ENCODE measurements at regions not wholly inside any gene's neighbourhood (a gene's known extent, or its start where the extent isn't known, plus 50 kb on each side); places are given as distances from the start of the nearest gene placed in this dataset.
"Not testable (repeated sequence)": the region's sequence is repeated elsewhere in the genome, so short reads cannot be mapped to it uniquely, and the experiment has no call there.

DNA sequence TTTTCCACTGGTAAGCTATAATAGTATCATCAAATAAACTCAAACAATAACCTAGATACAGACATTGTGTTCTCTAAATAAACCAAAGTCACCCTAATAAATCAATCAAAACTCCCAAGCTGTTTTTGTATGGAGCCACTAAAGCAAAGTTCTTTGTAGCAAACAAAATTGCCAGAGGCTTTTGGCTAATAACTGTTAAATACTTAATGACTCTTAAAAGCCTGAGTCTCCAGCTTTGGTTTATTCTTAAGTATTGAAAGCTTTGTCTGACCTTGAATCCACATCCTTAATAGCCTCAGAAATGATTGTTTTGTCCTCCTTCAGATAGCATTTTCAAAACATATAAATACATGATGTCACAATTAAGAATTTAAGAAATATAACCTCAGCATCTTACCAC is 725.3 kb downstream of the SI start:
- H3K4me3 ChIP-seq (ENCODE audit: control insufficient read depth in 1 of 2, extremely low read depth in 1 of 2, low read length in 1 of 2), result no peak overlapping the region
- H3K27ac Mint-ChIP-seq, result no peak overlapping the region
- H3K4me1 Mint-ChIP-seq, result no peaks in the 10 kb centered on the region
- H3K27me3 ChIP-seq (replicated peaks in 1 of 2; ENCODE audit: control insufficient read depth in 2 of 2, extremely low read depth in 1 of 2, insufficient read depth in 2 of 2, low read length in 1 of 2), result no peaks in the 10 kb centered on the region
- ChIA-PET CTCF (no interaction called here), POLR2A (no interaction called here)
- no peak for ATAC-seq (replicated peaks in 1 of 4)
- H3K9me3 Mint-ChIP-seq, result peaks cover 4 to 10% (median 6%) of the 10 kb centered on the region in 3 donors
- no peaks in the 10 kb centered on the region for H3K36me3 Mint-ChIP-seq
- H3K27me3 Mint-ChIP-seq, result no peaks in the 10 kb centered on the region
- H3K4me3 Mint-ChIP-seq, result no peak overlapping the region
- no peaks in the 10 kb centered on the region for H3K9me3 ChIP-seq
- no peak overlapping the region for H3K27ac ChIP-seq (ENCODE audit: low read length)
- H3K4me1 ChIP-seq (ENCODE audit: control insufficient read depth in 1 of 2, extremely low read depth in 1 of 2, insufficient read depth in 2 of 2, low read length in 2 of 2), result no peaks in the 10 kb centered on the region
- no peaks in the 10 kb centered on the region for H3K36me3 ChIP-seq (ENCODE audit: control insufficient read depth in 2 of 2, extremely low read depth in 1 of 2, insufficient read depth in 1 of 2, low read length in 1 of 2)
- no peak for DNase-seq

DNA sequence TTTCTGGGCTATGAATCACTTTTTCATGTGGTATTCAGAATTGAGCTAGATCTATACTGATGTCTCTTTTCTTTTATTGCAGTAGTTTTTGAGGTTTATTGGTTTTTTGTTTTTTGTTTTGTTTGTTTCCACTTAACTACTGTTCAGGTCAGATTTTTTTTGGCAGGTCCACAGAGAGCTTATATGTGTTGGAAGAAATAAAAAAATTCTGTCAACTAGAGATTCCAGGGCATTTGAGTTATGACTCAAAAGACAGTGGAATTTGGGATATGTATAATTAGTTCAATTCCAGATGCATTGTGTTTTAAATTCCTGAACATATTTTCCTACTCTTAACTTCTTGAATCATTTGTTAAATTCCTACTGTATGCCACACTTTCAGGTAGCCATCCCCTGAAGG is 727.2 kb downstream of the SI start:
- peaks cover 7 to 15% (median 10%) of the 10 kb centered on the region in 3 donors for H3K9me3 Mint-ChIP-seq
- DNase-seq, result no peak
- no peak overlapping the region for H3K4me3 ChIP-seq (ENCODE audit: control insufficient read depth in 1 of 2, extremely low read depth in 1 of 2, low read length in 1 of 2)
- no peaks in the 10 kb centered on the region for H3K4me1 Mint-ChIP-seq
- ChIA-PET CTCF (no interaction called here), POLR2A (no interaction called here)
- no peaks in the 10 kb centered on the region for H3K36me3 Mint-ChIP-seq
- no peaks in the 10 kb centered on the region for H3K27me3 ChIP-seq (replicated peaks in 1 of 2; ENCODE audit: control insufficient read depth in 2 of 2, extremely low read depth in 1 of 2, insufficient read depth in 2 of 2, low read length in 1 of 2)
- no peak overlapping the region for H3K4me3 Mint-ChIP-seq
- no peaks in the 10 kb centered on the region for H3K36me3 ChIP-seq (ENCODE audit: control insufficient read depth in 2 of 2, extremely low read depth in 1 of 2, insufficient read depth in 1 of 2, low read length in 1 of 2)
- H3K27ac ChIP-seq (ENCODE audit: low read length), result no peak overlapping the region
- no peak for ATAC-seq (replicated peaks in 1 of 4)
- no peaks in the 10 kb centered on the region for H3K27me3 Mint-ChIP-seq
- H3K9me3 ChIP-seq, result no peaks in the 10 kb centered on the region
- no peak overlapping the region for H3K27ac Mint-ChIP-seq
- no peaks in the 10 kb centered on the region for H3K4me1 ChIP-seq (ENCODE audit: control insufficient read depth in 1 of 2, extremely low read depth in 1 of 2, insufficient read depth in 2 of 2, low read length in 2 of 2)

DNA sequence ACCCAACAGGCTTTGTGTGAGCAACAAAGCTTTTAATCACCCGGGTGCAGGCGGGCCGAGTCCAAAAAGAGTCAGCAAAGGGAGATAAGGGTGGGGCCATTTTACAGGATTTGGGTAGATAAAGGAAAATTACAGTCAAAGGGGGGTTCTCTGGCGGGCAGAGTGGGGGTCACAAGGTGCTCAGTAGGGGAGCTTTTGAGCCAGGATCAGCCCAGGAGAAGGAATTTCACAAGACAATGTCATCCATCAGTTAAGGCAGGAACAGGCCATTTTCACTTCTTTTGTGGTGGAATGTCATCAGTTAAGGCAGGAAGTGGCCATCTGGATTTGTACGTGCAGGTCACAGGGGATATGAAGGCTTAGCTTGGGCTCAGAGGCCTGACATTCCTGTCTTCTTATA is 736.1 kb downstream of the SI start:
- POLR2A ChIA-PET; H3K4me1 ChIP-seq (ENCODE audit: control insufficient read depth in 1 of 2, extremely low read depth in 1 of 2, insufficient read depth in 2 of 2, low read length in 2 of 2); H3K4me3 Mint-ChIP-seq; H3K36me3 ChIP-seq (ENCODE audit: control insufficient read depth in 2 of 2, extremely low read depth in 1 of 2, insufficient read depth in 1 of 2, low read length in 1 of 2); H3K27ac Mint-ChIP-seq; ATAC-seq (replicated peaks in 1 of 4); H3K4me3 ChIP-seq (ENCODE audit: control insufficient read depth in 1 of 2, extremely low read depth in 1 of 2, low read length in 1 of 2); H3K36me3 Mint-ChIP-seq; H3K27me3 Mint-ChIP-seq; DNase-seq; H3K27ac ChIP-seq (ENCODE audit: low read length); CTCF ChIA-PET; H3K27me3 ChIP-seq (replicated peaks in 1 of 2; ENCODE audit: control insufficient read depth in 2 of 2, extremely low read depth in 1 of 2, insufficient read depth in 2 of 2, low read length in 1 of 2); H3K9me3 ChIP-seq; H3K4me1 Mint-ChIP-seq: not testable (repeated sequence)
- no CpG with 5 or more reads among the region's 5 CpGs for WGBS (ENCODE audit: insufficient coverage)
- H3K9me3 Mint-ChIP-seq, result peaks cover 11 to 17% (median 15%) of the 10 kb centered on the region in 3 donors

DNA sequence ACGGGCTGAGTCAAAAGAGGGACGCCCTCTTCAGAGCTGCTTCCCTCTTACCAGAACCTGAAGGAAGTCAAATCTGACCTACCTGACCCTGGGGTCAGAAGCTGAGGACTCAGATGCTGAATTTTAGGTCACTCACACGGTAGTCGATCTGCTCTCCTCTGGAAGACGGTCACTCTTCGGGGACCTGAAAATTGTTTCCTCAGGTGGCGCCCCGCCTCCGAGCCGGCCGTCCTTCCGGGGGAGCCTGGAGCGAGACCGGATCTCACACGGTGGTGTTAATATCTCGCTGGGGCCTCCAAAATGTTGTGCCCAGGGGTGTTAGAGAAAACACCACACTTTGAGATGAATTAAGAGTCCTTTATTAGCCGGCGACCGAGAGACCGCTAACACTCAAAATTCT is 737.2 kb downstream of the SI start:
- H3K4me3 ChIP-seq (ENCODE audit: control insufficient read depth in 1 of 2, extremely low read depth in 1 of 2, low read length in 1 of 2), result no peak overlapping the region
- ChIA-PET CTCF (no interaction called here), POLR2A (no interaction called here)
- H3K4me3 Mint-ChIP-seq, result no peak overlapping the region
- no peaks in the 10 kb centered on the region for H3K36me3 ChIP-seq (ENCODE audit: control insufficient read depth in 2 of 2, extremely low read depth in 1 of 2, insufficient read depth in 1 of 2, low read length in 1 of 2)
- WGBS (ENCODE audit: insufficient coverage), result 93% methylated on average over 15 of the region's 20 CpGs
- no peaks in the 10 kb centered on the region for H3K27me3 ChIP-seq (replicated peaks in 1 of 2; ENCODE audit: control insufficient read depth in 2 of 2, extremely low read depth in 1 of 2, insufficient read depth in 2 of 2, low read length in 1 of 2)
- no peak overlapping the region for H3K27ac ChIP-seq (ENCODE audit: low read length)
- H3K36me3 Mint-ChIP-seq, result no peaks in the 10 kb centered on the region
- DNase-seq, result no peak
- H3K4me1 Mint-ChIP-seq, result no peaks in the 10 kb centered on the region
- H3K9me3 Mint-ChIP-seq, result peaks cover 10 to 19% (median 10%) of the 10 kb centered on the region in 3 donors
- H3K9me3 ChIP-seq, result peaks cover 3% of the 10 kb centered on the region
- no peak overlapping the region for H3K27ac Mint-ChIP-seq
- no peak for ATAC-seq (replicated peaks in 1 of 4)
- H3K27me3 Mint-ChIP-seq, result no peaks in the 10 kb centered on the region
- H3K4me1 ChIP-seq (ENCODE audit: control insufficient read depth in 1 of 2, extremely low read depth in 1 of 2, insufficient read depth in 2 of 2, low read length in 2 of 2), result no peaks in the 10 kb centered on the region

DNA sequence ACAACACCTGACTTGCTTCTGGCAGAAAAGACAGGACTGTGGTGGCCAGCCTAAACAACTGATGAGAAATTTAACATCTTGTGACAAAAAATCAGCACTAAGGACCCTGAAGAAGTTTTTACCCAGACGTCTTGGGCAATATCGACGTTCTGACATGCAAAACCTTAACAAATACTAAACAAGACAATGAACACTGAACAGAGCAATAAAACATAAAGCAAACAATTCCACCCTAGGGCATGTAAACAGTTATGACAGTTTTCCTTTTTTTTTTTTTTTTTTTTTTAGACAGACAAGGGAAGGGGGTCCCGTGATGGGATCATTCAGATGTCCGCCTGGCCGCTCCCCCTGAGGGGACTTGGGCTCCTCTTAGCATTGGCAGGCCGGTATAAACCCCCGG is 738.0 kb downstream of the SI start:
- no peaks in the 10 kb centered on the region for H3K36me3 Mint-ChIP-seq
- Histone ChIP-seq H3K4me3 (ENCODE audit: control insufficient read depth in 1 of 2, extremely low read depth in 1 of 2, low read length in 1 of 2) (no peak overlapping the region), H3K4me1 (ENCODE audit: control insufficient read depth in 1 of 2, extremely low read depth in 1 of 2, insufficient read depth in 2 of 2, low read length in 2 of 2) (no peaks in the 10 kb centered on the region), H3K27me3 (replicated peaks in 1 of 2; ENCODE audit: control insufficient read depth in 2 of 2, extremely low read depth in 1 of 2, insufficient read depth in 2 of 2, low read length in 1 of 2) (no peaks in the 10 kb centered on the region), H3K36me3 (ENCODE audit: control insufficient read depth in 2 of 2, extremely low read depth in 1 of 2, insufficient read depth in 1 of 2, low read length in 1 of 2) (no peaks in the 10 kb centered on the region), H3K27ac (ENCODE audit: low read length) (no peak overlapping the region), H3K9me3 (peaks cover 3% of the 10 kb centered on the region)
- no peaks in the 10 kb centered on the region for H3K4me1 Mint-ChIP-seq
- H3K4me3 Mint-ChIP-seq, result no peak overlapping the region
- ChIA-PET CTCF (no interaction called here), POLR2A (no interaction called here)
- H3K27ac Mint-ChIP-seq, result no peak overlapping the region
- ATAC-seq (replicated peaks in 1 of 4) (no peak), DNase-seq (no peak)
- 85% methylated on average over 6 of the region's 8 CpGs for WGBS (ENCODE audit: insufficient coverage)
- peaks cover 4 to 13% (median 11%) of the 10 kb centered on the region in 3 donors for H3K9me3 Mint-ChIP-seq
- H3K27me3 Mint-ChIP-seq, result no peaks in the 10 kb centered on the region

DNA sequence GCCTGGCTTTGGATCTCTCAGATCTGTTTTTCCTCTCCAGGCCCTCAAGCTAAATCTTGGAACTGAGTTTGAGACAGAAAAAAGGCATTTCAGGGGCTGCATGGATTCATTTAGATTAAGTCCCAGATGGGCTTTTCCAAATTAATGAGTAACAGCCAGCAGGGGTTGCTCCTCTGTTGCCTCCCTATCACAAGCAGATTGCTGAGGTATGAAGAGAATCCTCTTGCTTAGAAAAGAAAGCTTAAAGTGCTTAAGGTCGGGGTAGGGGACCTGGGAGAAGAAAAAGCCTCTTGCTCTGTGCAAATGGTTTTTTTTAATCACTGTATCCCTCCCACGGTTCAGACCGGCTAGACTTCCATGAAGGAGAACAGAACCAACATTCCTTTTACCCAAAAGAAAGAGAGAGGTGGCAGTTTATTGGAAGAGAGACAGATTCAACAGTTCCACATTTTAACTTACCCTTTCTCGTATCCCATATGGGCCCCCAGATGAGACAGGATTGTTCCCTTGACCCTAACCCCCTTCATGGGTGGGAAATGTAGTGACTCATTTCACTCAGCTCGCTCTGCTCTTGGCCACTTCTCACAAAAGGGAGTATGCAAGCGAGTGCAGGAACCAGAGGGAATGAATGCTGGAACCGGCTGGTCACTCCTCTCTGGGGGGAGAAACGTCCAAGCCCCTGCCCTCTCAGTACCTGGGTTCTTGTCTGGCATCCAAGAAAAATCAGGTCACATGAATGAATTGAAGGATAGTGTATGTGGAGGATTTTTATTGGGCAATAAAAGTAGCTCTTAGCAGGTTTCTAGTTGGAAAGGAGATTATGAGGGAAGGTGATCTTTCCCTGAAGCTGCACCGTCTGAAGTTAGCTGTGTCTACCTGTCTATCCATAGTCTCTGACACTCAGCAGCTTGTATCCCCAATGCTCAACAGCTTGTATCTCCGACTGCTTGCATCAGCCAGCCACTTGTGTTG is 745.2 kb downstream of the SI start:
- Mint-ChIP-seq H3K9me3 (peaks cover 4 to 17% (median 6%) of the 10 kb centered on the region in 3 donors), H3K27me3 (no peaks in the 10 kb centered on the region), H3K27ac (no peak overlapping the region), H3K4me3 (no peak overlapping the region), H3K36me3 (no peaks in the 10 kb centered on the region), H3K4me1 (no peaks in the 10 kb centered on the region)
- no peak overlapping the region for H3K27ac ChIP-seq (ENCODE audit: low read length)
- H3K4me1 ChIP-seq (ENCODE audit: control insufficient read depth in 1 of 2, extremely low read depth in 1 of 2, insufficient read depth in 2 of 2, low read length in 2 of 2), result no peaks in the 10 kb centered on the region
- ChIA-PET CTCF (no interaction called here), POLR2A (no interaction called here)
- H3K9me3 ChIP-seq, result no peaks in the 10 kb centered on the region
- no peak for ATAC-seq (replicated peaks in 1 of 4)
- H3K4me3 ChIP-seq (ENCODE audit: control insufficient read depth in 1 of 2, extremely low read depth in 1 of 2, low read length in 1 of 2), result no peak overlapping the region
- no peak for DNase-seq
- no peaks in the 10 kb centered on the region for H3K36me3 ChIP-seq (ENCODE audit: control insufficient read depth in 2 of 2, extremely low read depth in 1 of 2, insufficient read depth in 1 of 2, low read length in 1 of 2)
- 50% methylated on average over 3 of the region's 10 CpGs for WGBS (ENCODE audit: insufficient coverage)
- no peaks in the 10 kb centered on the region for H3K27me3 ChIP-seq (replicated peaks in 1 of 2; ENCODE audit: control insufficient read depth in 2 of 2, extremely low read depth in 1 of 2, insufficient read depth in 2 of 2, low read length in 1 of 2)

DNA sequence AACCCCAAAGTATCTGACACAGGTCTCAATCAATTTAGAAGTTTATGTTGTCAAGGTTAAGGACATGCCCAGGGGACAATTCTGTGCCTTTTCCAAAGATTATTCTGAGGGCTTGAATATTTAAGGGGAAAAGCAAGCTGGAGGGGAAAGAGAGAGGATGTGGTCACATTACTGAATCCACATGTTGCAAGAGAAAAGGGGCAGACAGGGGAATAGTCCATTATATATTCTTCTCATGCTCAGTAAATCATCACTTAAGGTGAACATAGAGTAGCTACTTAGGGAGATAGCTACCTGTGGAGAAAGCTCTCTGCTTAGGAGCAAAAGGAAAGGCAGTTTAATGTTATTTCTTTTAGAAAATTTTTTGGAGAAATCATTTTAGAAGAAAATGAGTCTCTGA is 751.6 kb downstream of the SI start:
- DNase-seq (no peak), ATAC-seq (replicated peaks in 1 of 4) (no peak)
- Mint-ChIP-seq H3K36me3 (no peaks in the 10 kb centered on the region), H3K4me1 (no peaks in the 10 kb centered on the region), H3K4me3 (no peak overlapping the region), H3K9me3 (peaks cover 0 to 15% (median 0%) of the 10 kb centered on the region in 3 donors), H3K27ac (no peak overlapping the region), H3K27me3 (no peaks in the 10 kb centered on the region)
- Histone ChIP-seq H3K36me3 (ENCODE audit: control insufficient read depth in 2 of 2, extremely low read depth in 1 of 2, insufficient read depth in 1 of 2, low read length in 1 of 2) (no peaks in the 10 kb centered on the region), H3K9me3 (no peaks in the 10 kb centered on the region), H3K4me3 (ENCODE audit: control insufficient read depth in 1 of 2, extremely low read depth in 1 of 2, low read length in 1 of 2) (no peak overlapping the region), H3K4me1 (ENCODE audit: control insufficient read depth in 1 of 2, extremely low read depth in 1 of 2, insufficient read depth in 2 of 2, low read length in 2 of 2) (no peaks in the 10 kb centered on the region), H3K27ac (ENCODE audit: low read length) (no peak overlapping the region), H3K27me3 (replicated peaks in 1 of 2; ENCODE audit: control insufficient read depth in 2 of 2, extremely low read depth in 1 of 2, insufficient read depth in 2 of 2, low read length in 1 of 2) (no peaks in the 10 kb centered on the region)
- ChIA-PET CTCF (interaction anchor here in 1 of 2 donors (0.7 kb wide), 1 partner anchor 480 kb away, joined by 7 read pairs; no protein-coding TSS in a partner anchor), POLR2A (no interaction called here)

Measured in T-cell (primary cell).